ENCODE measurements at regions not wholly inside any gene's neighbourhood (a gene's known extent, or its start where the extent isn't known, plus 50 kb on each side); places are given as distances from the start of the nearest gene placed in this dataset.
A peak's percentile ranks its signal among the peaks of the same experiment; 100 is the strongest.

- Mint-ChIP-seq H3K9me3 (ENCODE audit: low read depth) (no peaks in the 10 kb centered on the region), H3K4me3 (ENCODE audit: low read depth) (no peak overlapping the region), H3K27me3 (no peaks in the 10 kb centered on the region), H3K36me3 (ENCODE audit: insufficient read depth) (no peaks in the 10 kb centered on the region), H3K4me1 (ENCODE audit: low read depth) (no peaks in the 10 kb centered on the region), H3K27ac (no peak overlapping the region)
- no peak for DNase-seq (ENCODE audit: low spot score, unreplicated experiment)
- TF ChIP-seq CTCF (IDR thresholded peaks at IDR 0.05; ENCODE audit: unreplicated experiment), result no peak
Measured at GRCh38 chr2:33712674-33713073, 113.6 kb upstream of the FAM98A start.

- Mint-ChIP-seq H3K36me3 (ENCODE audit: insufficient read depth) (no peaks in the 10 kb centered on the region), H3K9me3 (ENCODE audit: low read depth) (no peaks in the 10 kb centered on the region), H3K4me1 (ENCODE audit: low read depth) (no peaks in the 10 kb centered on the region), H3K27ac (no peak overlapping the region), H3K27me3 (no peaks in the 10 kb centered on the region), H3K4me3 (ENCODE audit: low read depth) (no peak overlapping the region)
- DNase-seq (ENCODE audit: low spot score, unreplicated experiment), result no peak
- no peak for TF ChIP-seq CTCF (IDR thresholded peaks at IDR 0.05; ENCODE audit: unreplicated experiment)
Measured at GRCh38 chr2:33709951-33710350, 110.9 kb upstream of the FAM98A start.

GRCh38 chr2:33707312-33707711, 108.2 kb upstream of the FAM98A start:
- H3K27me3 Mint-ChIP-seq, result no peaks in the 10 kb centered on the region

GRCh38 chr2:33706410-33706809, 107.3 kb upstream of the FAM98A start:
- Mint-ChIP-seq H3K27ac (no peak overlapping the region), H3K27me3 (no peaks in the 10 kb centered on the region), H3K36me3 (ENCODE audit: insufficient read depth) (no peaks in the 10 kb centered on the region), H3K9me3 (ENCODE audit: low read depth) (no peaks in the 10 kb centered on the region), H3K4me3 (ENCODE audit: low read depth) (no peak overlapping the region), H3K4me1 (ENCODE audit: low read depth) (no peaks in the 10 kb centered on the region)
- DNase-seq (ENCODE audit: low spot score, unreplicated experiment), result no peak
- TF ChIP-seq CTCF (IDR thresholded peaks at IDR 0.05; ENCODE audit: unreplicated experiment), result no peak

More at GRCh38 chr2:33707312-33707711, 108.2 kb upstream of the FAM98A start:
- Mint-ChIP-seq H3K4me3 (ENCODE audit: low read depth) (no peak overlapping the region), H3K4me1 (ENCODE audit: low read depth) (no peaks in the 10 kb centered on the region), H3K36me3 (ENCODE audit: insufficient read depth) (no peaks in the 10 kb centered on the region), H3K9me3 (ENCODE audit: low read depth) (no peaks in the 10 kb centered on the region), H3K27ac (peak overlapping the region; percentile 43)
- no peak for DNase-seq (ENCODE audit: low spot score, unreplicated experiment)
- TF ChIP-seq CTCF (IDR thresholded peaks at IDR 0.05; ENCODE audit: unreplicated experiment), result no peak

- Mint-ChIP-seq H3K4me1 (ENCODE audit: low read depth) (no peaks in the 10 kb centered on the region), H3K4me3 (ENCODE audit: low read depth) (no peak overlapping the region), H3K9me3 (ENCODE audit: low read depth) (no peaks in the 10 kb centered on the region), H3K27me3 (no peaks in the 10 kb centered on the region), H3K27ac (no peak overlapping the region), H3K36me3 (ENCODE audit: insufficient read depth) (no peaks in the 10 kb centered on the region)
- TF ChIP-seq CTCF (IDR thresholded peaks at IDR 0.05; ENCODE audit: unreplicated experiment), result no peak
- DNase-seq (ENCODE audit: low spot score, unreplicated experiment), result no peak
Measured at GRCh38 chr2:33704406-33704855, 105.3 kb upstream of the FAM98A start.
